Transverse colon (tissue), 4 donors: ENCODE measurements at regions not wholly inside any gene's neighbourhood (a gene's known extent, or its start where the extent isn't known, plus 50 kb on each side); places are given as distances from the start of the nearest gene placed in this dataset.

ENCODE experiments used
- CTCF ChIP-seq, 5 experiments: fragments of 200-600 bp in 3 of 5; fragments of 450-650 bp in 2 of 5; sonication (generic) in 3 of 5; IDR thresholded peaks; 1 replicate in 2 of 5; 2 replicates in 3 of 5; pipeline ENCODE4 v1.5.1; 2016 to 2017; ENCODE audit warnings: antibody characterized with exemption in 5 of 5, inconsistent platforms in 3 of 5, mild to moderate bottlenecking in 2 of 5, moderate library complexity in 1 of 5
- EP300 ChIP-seq: sonication (generic); formaldehyde crosslinking; IDR thresholded peaks from one replicate; pipeline ENCODE4 v1.6.1; 2017; ENCODE audit warnings: antibody characterized with exemption, low read depth
- POLR2AphosphoS5 ChIP-seq, 3 donors: sonication (generic); formaldehyde crosslinking; IDR thresholded peaks; one replicate each; pipeline ENCODE4 v1.6.1; 2016; ENCODE audit warnings: antibody characterized with exemption in 3 of 3

- TF ChIP-seq CTCF (IDR thresholded peaks at IDR 0.05) (no peak), EP300 (no peak), POLR2AphosphoS5 (IDR thresholded peaks at IDR 0.05) (no peak)
These were observed 571.3 kb upstream of the CLINT1 start for GRCh38 chr5:158430166-158430797.
